Gastroesophageal sphincter (tissue), 3 donors: ENCODE measurements at regions not wholly inside any gene's neighbourhood (a gene's known extent, or its start where the extent isn't known, plus 50 kb on each side); places are given as distances from the start of the nearest gene placed in this dataset.

Source experiments
- CTCF ChIP-seq, 4 experiments: fragments of 200-600 bp in 2 of 4; fragments of 450-650 bp in 2 of 4; sonication (generic) in 1 of 4; IDR thresholded peaks; one replicate each; pipeline ENCODE4 v1.5.1; 2017 to 2019; ENCODE audit warnings: antibody characterized with exemption in 4 of 4, mild to moderate bottlenecking in 2 of 4, moderate library complexity in 2 of 4
- EP300 ChIP-seq: sonication (generic); formaldehyde crosslinking; IDR thresholded peaks from one replicate; pipeline ENCODE4 v1.6.1; 2017; ENCODE audit warnings: antibody characterized with exemption, mild to moderate bottlenecking
- POLR2A ChIP-seq, 2 donors: fragments of 450-650 bp; IDR thresholded peaks; one replicate each; pipeline ENCODE4 v1.6.1; 2017; ENCODE audit warnings: antibody characterized with exemption in 2 of 2, mild to moderate bottlenecking in 2 of 2, moderate library complexity in 1 of 2
- POLR2AphosphoS5 ChIP-seq: sonication (generic); formaldehyde crosslinking; IDR thresholded peaks from one replicate; pipeline ENCODE4 v1.6.1; 2017; ENCODE audit warnings: antibody characterized with exemption

- no peak for TF ChIP-seq CTCF (IDR thresholded peaks at IDR 0.05)
- no peak for TF ChIP-seq EP300
- no peak for TF ChIP-seq POLR2A (IDR thresholded peaks at IDR 0.05)
- TF ChIP-seq POLR2AphosphoS5 = no peak
Observed at GRCh38 chr4:8699479-8700145, 107.0 kb downstream of the CPZ start.
